ENCODE measurements at regions not wholly inside any gene's neighbourhood (a gene's known extent, or its start where the extent isn't known, plus 50 kb on each side); places are given as distances from the start of the nearest gene placed in this dataset.

DNA sequence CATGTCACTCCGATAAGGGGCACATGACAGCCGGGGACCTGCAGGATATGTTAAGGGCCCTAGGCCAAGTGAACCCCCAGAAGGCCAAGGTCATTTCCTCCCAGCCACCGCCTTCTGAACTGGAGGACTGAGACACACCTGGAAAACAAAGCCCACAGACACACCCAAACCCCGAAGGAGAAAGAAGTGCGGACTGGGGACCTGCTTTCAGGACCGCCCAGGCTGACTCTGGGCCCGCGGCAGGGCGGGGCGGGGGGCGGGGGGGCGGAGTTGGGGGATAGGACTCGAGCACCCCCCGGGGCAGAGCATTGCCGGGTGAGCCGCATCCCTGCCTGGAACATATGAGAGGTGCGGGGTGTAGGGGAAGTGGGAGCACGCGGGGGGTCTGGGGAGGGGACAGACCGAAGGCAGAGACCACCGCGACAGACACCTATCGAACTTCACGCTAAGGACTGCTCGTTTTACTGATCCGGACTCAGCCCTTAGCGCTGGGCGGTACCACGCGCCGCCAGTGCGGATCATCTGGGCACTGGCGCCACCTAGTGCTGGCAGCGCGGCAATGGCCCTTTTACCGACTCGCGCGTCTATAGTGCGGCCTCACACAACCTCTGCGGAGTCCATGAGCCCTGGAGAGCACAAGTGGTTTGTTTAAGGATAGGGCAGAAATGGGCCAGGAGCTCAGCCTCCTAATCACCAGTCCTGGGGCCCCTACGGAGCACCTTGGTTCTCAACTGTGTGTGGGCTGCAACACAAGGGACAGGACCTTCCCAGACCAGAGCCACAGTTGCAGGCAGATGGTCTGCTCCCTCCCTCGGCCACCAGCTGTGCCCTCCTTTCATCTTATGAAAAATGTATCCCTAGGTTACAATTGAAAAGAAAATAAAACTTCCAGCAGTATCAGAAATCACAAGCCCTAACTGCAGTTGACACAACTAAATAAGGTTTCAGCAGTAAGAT is 157.6 kb downstream of the HERPUD2 start:
- H3K4me2 ChIP-seq (ENCODE audit: insufficient read depth, low read length) = peak overlapping the region; percentile 56; the same call in 1 of the 2 replicates
- no peaks in the 10 kb centered on the region for H3K9me3 ChIP-seq (ENCODE audit: insufficient read depth, low read length, severe bottlenecking)
- no peak overlapping the region for H3K27ac ChIP-seq (ENCODE audit: low read length)
- H4K20me1 ChIP-seq (ENCODE audit: insufficient read depth, low read length) = no peaks in the 10 kb centered on the region
- no peaks in the 10 kb centered on the region for H3K4me1 ChIP-seq (ENCODE audit: insufficient read depth, low read length)
- no peaks in the 10 kb centered on the region for H3K79me2 ChIP-seq (ENCODE audit: insufficient read depth, low read length)
- H3K27me3 ChIP-seq (ENCODE audit: insufficient read depth, low read length, poor library complexity) = peaks cover 6% of the 10 kb centered on the region
- TF ChIP-seq CTCF (IDR thresholded peaks at IDR 0.05; ENCODE audit: borderline replicate concordance, extremely low read depth, low read length, poor library complexity, severe bottlenecking) (peak; percentile 89), EZH2 (IDR thresholded peaks at IDR 0.05; ENCODE audit: borderline replicate concordance, low read depth, low read length, severe bottlenecking) (no peak)
- ATAC-seq (ENCODE audit: insufficient read depth, low read depth) = peak; percentile 96
- H3K4me3 ChIP-seq (ENCODE audit: low read depth in 1 of 2, low read length in 2 of 2) = no peak overlapping the region
- H2AFZ ChIP-seq (ENCODE audit: low read depth, low read length) = peak overlapping the region; percentile 51; the same call in 1 of the 2 replicates
- H3K36me3 ChIP-seq (ENCODE audit: insufficient read depth, low read length) = no peaks in the 10 kb centered on the region
- peak; percentile 62 for DNase-seq
- no peak overlapping the region for H3K9ac ChIP-seq (ENCODE audit: low read depth, low read length)

- DNase-seq = no peak
- Histone ChIP-seq H3K79me2 (ENCODE audit: insufficient read depth, low read length) (no peaks in the 10 kb centered on the region), H3K9me3 (ENCODE audit: insufficient read depth, low read length, severe bottlenecking) (no peaks in the 10 kb centered on the region), H3K36me3 (ENCODE audit: insufficient read depth, low read length) (no peaks in the 10 kb centered on the region), H3K4me3 (ENCODE audit: low read depth in 1 of 2, low read length in 2 of 2) (no peak overlapping the region), H2AFZ (ENCODE audit: low read depth, low read length) (no peak overlapping the region), H3K9ac (ENCODE audit: low read depth, low read length) (no peak overlapping the region), H3K27ac (ENCODE audit: low read length) (no peak overlapping the region), H4K20me1 (ENCODE audit: insufficient read depth, low read length) (no peaks in the 10 kb centered on the region), H3K27me3 (ENCODE audit: insufficient read depth, low read length, poor library complexity) (peaks cover 6% of the 10 kb centered on the region), H3K4me1 (ENCODE audit: insufficient read depth, low read length) (no peaks in the 10 kb centered on the region), H3K4me2 (ENCODE audit: insufficient read depth, low read length) (no peak overlapping the region)
- ATAC-seq (ENCODE audit: insufficient read depth, low read depth) = no peak
- TF ChIP-seq EZH2 (IDR thresholded peaks at IDR 0.05; ENCODE audit: borderline replicate concordance, low read depth, low read length, severe bottlenecking) (no peak), CTCF (IDR thresholded peaks at IDR 0.05; ENCODE audit: borderline replicate concordance, extremely low read depth, low read length, poor library complexity, severe bottlenecking) (no peak)
Observed at GRCh38 chr7:35536396-35536826, 158.5 kb downstream of the HERPUD2 start.

DNA sequence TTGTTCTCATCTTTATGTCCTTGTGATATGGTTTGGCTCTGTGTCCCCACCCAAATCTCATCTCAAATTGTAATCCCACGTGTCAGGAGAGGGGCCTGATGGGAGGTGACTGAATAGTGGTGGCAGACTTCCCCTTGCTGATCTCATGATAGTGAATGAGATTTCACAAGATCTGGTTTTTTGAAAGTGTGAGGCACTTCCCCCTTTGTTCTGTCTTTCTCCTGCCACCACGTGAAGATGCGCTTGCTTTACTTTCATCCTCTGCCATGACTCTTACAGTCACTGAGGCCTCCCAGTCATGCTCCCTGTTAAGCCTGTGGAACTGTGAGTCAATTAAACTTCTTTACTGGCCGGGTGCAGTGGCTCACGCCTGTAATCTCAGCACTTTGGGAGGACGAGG is 161.0 kb downstream of the HERPUD2 start:
- Histone ChIP-seq H3K27me3 (ENCODE audit: insufficient read depth, low read length, poor library complexity) (no peaks in the 10 kb centered on the region), H2AFZ (ENCODE audit: low read depth, low read length) (no peak overlapping the region), H3K36me3 (ENCODE audit: insufficient read depth, low read length) (no peaks in the 10 kb centered on the region), H3K27ac (ENCODE audit: low read length) (no peak overlapping the region), H3K4me1 (ENCODE audit: insufficient read depth, low read length) (no peaks in the 10 kb centered on the region), H3K9me3 (ENCODE audit: insufficient read depth, low read length, severe bottlenecking) (no peaks in the 10 kb centered on the region), H3K79me2 (ENCODE audit: insufficient read depth, low read length) (no peaks in the 10 kb centered on the region), H3K9ac (ENCODE audit: low read depth, low read length) (no peak overlapping the region), H3K4me2 (ENCODE audit: insufficient read depth, low read length) (no peak overlapping the region), H4K20me1 (ENCODE audit: insufficient read depth, low read length) (no peaks in the 10 kb centered on the region), H3K4me3 (ENCODE audit: low read depth in 1 of 2, low read length in 2 of 2) (no peak overlapping the region)
- DNase-seq = no peak
- ATAC-seq (ENCODE audit: insufficient read depth, low read depth) = no peak
- TF ChIP-seq CTCF (IDR thresholded peaks at IDR 0.05; ENCODE audit: borderline replicate concordance, extremely low read depth, low read length, poor library complexity, severe bottlenecking) (no peak), EZH2 (IDR thresholded peaks at IDR 0.05; ENCODE audit: borderline replicate concordance, low read depth, low read length, severe bottlenecking) (no peak)

All from DND-41 (cell line).